ENCODE measurements at regions not wholly inside any gene's neighbourhood (a gene's known extent, or its start where the extent isn't known, plus 50 kb on each side); places are given as distances from the start of the nearest gene placed in this dataset.

- H3K27ac ChIP-seq (ENCODE audit: low read depth, low read length): no peak overlapping the region
- no peaks in the 10 kb centered on the region for H3K79me2 ChIP-seq (ENCODE audit: control insufficient read depth, insufficient read depth, low read length, poor library complexity)
- no peak overlapping the region for H2BK120ac ChIP-seq (ENCODE audit: insufficient read depth, low read length, poor library complexity)
- H3K4me1 ChIP-seq (ENCODE audit: control insufficient read depth in 1 of 2, insufficient read depth in 2 of 2, low read length in 2 of 2): no peaks in the 10 kb centered on the region
- no peaks in the 10 kb centered on the region for H3K9me3 ChIP-seq (ENCODE audit: insufficient read depth, low read depth, low read length)
- no peak overlapping the region for H4K8ac ChIP-seq (ENCODE audit: low read depth, low read length)
- no peak overlapping the region for H3K4me2 ChIP-seq (ENCODE audit: low read length)
- peaks cover 1% of the 10 kb centered on the region for H3K79me1 ChIP-seq (ENCODE audit: low read length)
- no peak overlapping the region for H3K9ac ChIP-seq (ENCODE audit: low read length)
- H3K4me3 ChIP-seq (ENCODE audit: low read depth, low read length): no peak overlapping the region
- H2BK12ac ChIP-seq (ENCODE audit: low read length): no peak overlapping the region
- H3K36me3 ChIP-seq (ENCODE audit: control insufficient read depth in 1 of 2, insufficient read depth in 2 of 2, low read length in 2 of 2): no peaks in the 10 kb centered on the region
- H3K4ac ChIP-seq (ENCODE audit: low read depth, low read length): no peak overlapping the region
- no CpG with 5 or more reads among the region's 3 CpGs for WGBS (ENCODE audit: extremely low coverage, insufficient coverage, insufficient read length)
- H4K91ac ChIP-seq (ENCODE audit: low read depth, low read length): no peak overlapping the region
- no peak overlapping the region for H3K18ac ChIP-seq (ENCODE audit: low read length)
- H2AFZ ChIP-seq (ENCODE audit: insufficient read depth, low read length, poor library complexity): no peak overlapping the region
- no peaks in the 10 kb centered on the region for H3K27me3 ChIP-seq (ENCODE audit: insufficient read depth, low read length)
- no peak overlapping the region for H2AK5ac ChIP-seq (ENCODE audit: low read length)
- peak; percentile 4 to 36 for DNase-seq
- no peak overlapping the region for H3K23ac ChIP-seq (ENCODE audit: low read length)
- no peak overlapping the region for H2BK5ac ChIP-seq (ENCODE audit: low read depth, low read length, poor library complexity)
- no peak overlapping the region for H3K14ac ChIP-seq (ENCODE audit: low read length)
- no peak overlapping the region for H4K12ac ChIP-seq (ENCODE audit: low read depth, low read length)
Observed at GRCh38 chr7:46485481-46486065, 564.5 kb upstream of the IGFBP3 start.

DNA sequence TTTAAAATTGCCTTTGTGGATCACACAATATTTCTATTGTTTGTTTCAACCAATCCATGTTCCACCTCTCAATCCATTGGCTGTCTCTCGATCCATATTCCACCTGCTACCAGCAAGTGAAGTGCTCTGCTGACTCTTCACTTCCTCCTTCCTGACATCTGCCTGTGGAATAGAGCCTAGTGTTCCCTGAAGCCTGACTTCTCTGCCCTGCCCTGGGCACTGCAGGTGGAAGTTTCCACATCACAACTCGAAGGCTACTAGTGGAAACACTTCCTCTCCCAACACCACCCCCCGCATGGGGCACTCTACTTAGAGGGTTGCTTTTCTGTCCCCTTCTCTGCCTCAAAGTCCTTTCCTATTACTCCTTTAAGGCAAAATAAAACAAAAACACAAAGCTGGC lies 563.8 kb upstream of the IGFBP3 start:
- no peak overlapping the region for H3K18ac ChIP-seq (ENCODE audit: low read length)
- no peak overlapping the region for H4K91ac ChIP-seq (ENCODE audit: low read depth, low read length)
- no CpG with 5 or more reads among the region's 3 CpGs for WGBS (ENCODE audit: extremely low coverage, insufficient coverage, insufficient read length)
- H3K4me2 ChIP-seq (ENCODE audit: low read length): no peak overlapping the region
- H3K14ac ChIP-seq (ENCODE audit: low read length): no peak overlapping the region
- peaks cover 1% of the 10 kb centered on the region for H3K79me1 ChIP-seq (ENCODE audit: low read length)
- H3K4me3 ChIP-seq (ENCODE audit: low read depth, low read length): no peak overlapping the region
- no peaks in the 10 kb centered on the region for H3K36me3 ChIP-seq (ENCODE audit: control insufficient read depth in 1 of 2, insufficient read depth in 2 of 2, low read length in 2 of 2)
- H3K27me3 ChIP-seq (ENCODE audit: insufficient read depth, low read length): no peaks in the 10 kb centered on the region
- H3K4ac ChIP-seq (ENCODE audit: low read depth, low read length): no peak overlapping the region
- H3K9me3 ChIP-seq (ENCODE audit: insufficient read depth, low read depth, low read length): no peaks in the 10 kb centered on the region
- H3K79me2 ChIP-seq (ENCODE audit: control insufficient read depth, insufficient read depth, low read length, poor library complexity): no peaks in the 10 kb centered on the region
- no peak overlapping the region for H4K8ac ChIP-seq (ENCODE audit: low read depth, low read length)
- no peak overlapping the region for H3K9ac ChIP-seq (ENCODE audit: low read length)
- H2AFZ ChIP-seq (ENCODE audit: insufficient read depth, low read length, poor library complexity): no peak overlapping the region
- H2BK5ac ChIP-seq (ENCODE audit: low read depth, low read length, poor library complexity): no peak overlapping the region
- no peak overlapping the region for H2BK120ac ChIP-seq (ENCODE audit: insufficient read depth, low read length, poor library complexity)
- no peaks in the 10 kb centered on the region for H3K4me1 ChIP-seq (ENCODE audit: control insufficient read depth in 1 of 2, insufficient read depth in 2 of 2, low read length in 2 of 2)
- H2AK5ac ChIP-seq (ENCODE audit: low read length): no peak overlapping the region
- no peak overlapping the region for H3K23ac ChIP-seq (ENCODE audit: low read length)
- no peak overlapping the region for H3K27ac ChIP-seq (ENCODE audit: low read depth, low read length)
- H2BK12ac ChIP-seq (ENCODE audit: low read length): no peak overlapping the region
- H4K12ac ChIP-seq (ENCODE audit: low read depth, low read length): no peak overlapping the region
- DNase-seq: no peak

DNA sequence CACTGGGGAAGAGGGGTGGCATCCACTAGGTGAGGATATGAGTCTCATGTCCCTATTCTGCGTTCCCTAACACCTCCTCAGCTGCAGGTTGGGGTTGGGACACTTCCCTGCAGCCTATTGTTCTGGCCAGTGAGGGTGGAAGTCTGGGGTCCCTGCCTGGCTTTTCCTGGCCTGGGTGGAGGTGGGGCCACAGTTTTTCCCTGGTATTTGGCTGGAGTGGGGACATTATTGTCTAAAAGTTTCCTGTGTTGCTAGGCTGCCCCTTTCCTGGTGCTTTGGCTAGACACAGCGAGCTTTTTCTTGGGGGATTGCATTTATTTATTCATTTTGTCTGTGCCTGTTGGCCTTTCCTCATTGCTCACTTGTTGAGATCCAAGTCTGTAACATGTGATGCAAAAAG lies 559.5 kb upstream of the IGFBP3 start:
- H3K79me1 ChIP-seq (ENCODE audit: low read length): no peaks in the 10 kb centered on the region
- no CpG with 5 or more reads among the region's 2 CpGs for WGBS (ENCODE audit: extremely low coverage, insufficient coverage, insufficient read length)
- H3K4me2 ChIP-seq (ENCODE audit: low read length): no peak overlapping the region
- no peak overlapping the region for H4K12ac ChIP-seq (ENCODE audit: low read depth, low read length)
- H3K27ac ChIP-seq (ENCODE audit: low read depth, low read length): no peak overlapping the region
- DNase-seq: no peak
- H3K4ac ChIP-seq (ENCODE audit: low read depth, low read length): no peak overlapping the region
- H3K23ac ChIP-seq (ENCODE audit: low read length): no peak overlapping the region
- H3K4me1 ChIP-seq (ENCODE audit: control insufficient read depth in 1 of 2, insufficient read depth in 2 of 2, low read length in 2 of 2): no peaks in the 10 kb centered on the region
- H3K79me2 ChIP-seq (ENCODE audit: control insufficient read depth, insufficient read depth, low read length, poor library complexity): no peaks in the 10 kb centered on the region
- no peak overlapping the region for H2BK5ac ChIP-seq (ENCODE audit: low read depth, low read length, poor library complexity)
- H3K27me3 ChIP-seq (ENCODE audit: insufficient read depth, low read length): no peaks in the 10 kb centered on the region
- no peaks in the 10 kb centered on the region for H3K36me3 ChIP-seq (ENCODE audit: control insufficient read depth in 1 of 2, insufficient read depth in 2 of 2, low read length in 2 of 2)
- H4K91ac ChIP-seq (ENCODE audit: low read depth, low read length): no peak overlapping the region
- H3K9me3 ChIP-seq (ENCODE audit: insufficient read depth, low read depth, low read length): no peaks in the 10 kb centered on the region
- H3K4me3 ChIP-seq (ENCODE audit: low read depth, low read length): no peak overlapping the region
- no peak overlapping the region for H3K9ac ChIP-seq (ENCODE audit: low read length)
- no peak overlapping the region for H2AFZ ChIP-seq (ENCODE audit: insufficient read depth, low read length, poor library complexity)
- no peak overlapping the region for H2BK120ac ChIP-seq (ENCODE audit: insufficient read depth, low read length, poor library complexity)
- no peak overlapping the region for H2BK12ac ChIP-seq (ENCODE audit: low read length)
- H2AK5ac ChIP-seq (ENCODE audit: low read length): no peak overlapping the region
- H3K14ac ChIP-seq (ENCODE audit: low read length): no peak overlapping the region
- no peak overlapping the region for H3K18ac ChIP-seq (ENCODE audit: low read length)
- H4K8ac ChIP-seq (ENCODE audit: low read depth, low read length): no peak overlapping the region

DNA sequence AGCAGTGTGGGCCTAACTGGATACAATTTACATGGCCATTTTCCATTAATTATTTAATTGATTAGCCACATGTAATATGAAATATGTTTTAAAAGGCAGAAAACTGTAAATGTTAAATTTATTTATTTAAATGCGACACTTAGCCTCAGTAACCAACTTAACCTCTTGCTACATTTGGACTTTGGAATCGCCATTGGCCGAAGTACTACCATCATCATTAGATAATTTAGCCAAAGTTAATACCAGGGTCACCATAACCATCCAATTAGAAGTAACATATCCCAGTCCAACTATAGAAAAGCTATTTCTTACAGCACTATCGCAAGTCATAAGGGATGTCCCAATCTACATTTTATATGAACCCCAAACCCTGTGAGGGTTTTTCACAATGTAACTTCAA lies 558.6 kb upstream of the IGFBP3 start:
- H3K18ac ChIP-seq (ENCODE audit: low read length): no peak overlapping the region
- no peak overlapping the region for H3K14ac ChIP-seq (ENCODE audit: low read length)
- H3K4ac ChIP-seq (ENCODE audit: low read depth, low read length): no peak overlapping the region
- H2BK12ac ChIP-seq (ENCODE audit: low read length): no peak overlapping the region
- no peak overlapping the region for H4K91ac ChIP-seq (ENCODE audit: low read depth, low read length)
- no peak overlapping the region for H2AFZ ChIP-seq (ENCODE audit: insufficient read depth, low read length, poor library complexity)
- H3K9me3 ChIP-seq (ENCODE audit: insufficient read depth, low read depth, low read length): no peaks in the 10 kb centered on the region
- H3K4me2 ChIP-seq (ENCODE audit: low read length): no peak overlapping the region
- H3K4me3 ChIP-seq (ENCODE audit: low read depth, low read length): no peak overlapping the region
- no peaks in the 10 kb centered on the region for H3K4me1 ChIP-seq (ENCODE audit: control insufficient read depth in 1 of 2, insufficient read depth in 2 of 2, low read length in 2 of 2)
- H3K9ac ChIP-seq (ENCODE audit: low read length): no peak overlapping the region
- H4K12ac ChIP-seq (ENCODE audit: low read depth, low read length): no peak overlapping the region
- no peak overlapping the region for H4K8ac ChIP-seq (ENCODE audit: low read depth, low read length)
- no CpG with 5 or more reads among the region's 4 CpGs for WGBS (ENCODE audit: extremely low coverage, insufficient coverage, insufficient read length)
- H3K79me2 ChIP-seq (ENCODE audit: control insufficient read depth, insufficient read depth, low read length, poor library complexity): no peaks in the 10 kb centered on the region
- H2AK5ac ChIP-seq (ENCODE audit: low read length): no peak overlapping the region
- H3K79me1 ChIP-seq (ENCODE audit: low read length): no peaks in the 10 kb centered on the region
- H3K27me3 ChIP-seq (ENCODE audit: insufficient read depth, low read length): no peaks in the 10 kb centered on the region
- H2BK5ac ChIP-seq (ENCODE audit: low read depth, low read length, poor library complexity): no peak overlapping the region
- no peak for DNase-seq
- H3K36me3 ChIP-seq (ENCODE audit: control insufficient read depth in 1 of 2, insufficient read depth in 2 of 2, low read length in 2 of 2): no peaks in the 10 kb centered on the region
- H3K27ac ChIP-seq (ENCODE audit: low read depth, low read length): no peak overlapping the region
- H2BK120ac ChIP-seq (ENCODE audit: insufficient read depth, low read length, poor library complexity): no peak overlapping the region
- no peak overlapping the region for H3K23ac ChIP-seq (ENCODE audit: low read length)
